ENCODE measurements at regions not wholly inside any gene's neighbourhood (a gene's known extent, or its start where the extent isn't known, plus 50 kb on each side); places are given as distances from the start of the nearest gene placed in this dataset.

- Histone ChIP-seq H2AFZ (ENCODE audit: insufficient read depth, low read length, poor library complexity) (no peak overlapping the region), H3K4me3 (ENCODE audit: low read depth, low read length) (no peak overlapping the region), H3K9me3 (ENCODE audit: insufficient read depth, low read depth, low read length) (no peaks in the 10 kb centered on the region), H3K4me1 (ENCODE audit: control insufficient read depth in 1 of 2, insufficient read depth in 2 of 2, low read length in 2 of 2) (no peaks in the 10 kb centered on the region), H4K12ac (ENCODE audit: low read depth, low read length) (no peak overlapping the region), H3K79me1 (ENCODE audit: low read length) (no peaks in the 10 kb centered on the region), H2AK5ac (ENCODE audit: low read length) (no peak overlapping the region), H3K4ac (ENCODE audit: low read depth, low read length) (no peak overlapping the region), H3K27ac (ENCODE audit: low read depth, low read length) (no peak overlapping the region), H2BK5ac (ENCODE audit: low read depth, low read length, poor library complexity) (no peak overlapping the region), H3K23ac (ENCODE audit: low read length) (no peak overlapping the region), H3K4me2 (ENCODE audit: low read length) (no peak overlapping the region), H3K14ac (ENCODE audit: low read length) (no peak overlapping the region), H2BK12ac (ENCODE audit: low read length) (no peak overlapping the region), H3K36me3 (ENCODE audit: control insufficient read depth in 1 of 2, insufficient read depth in 2 of 2, low read length in 2 of 2) (no peaks in the 10 kb centered on the region), H3K18ac (ENCODE audit: low read length) (no peak overlapping the region), H3K27me3 (ENCODE audit: insufficient read depth, low read length) (no peaks in the 10 kb centered on the region), H3K9ac (ENCODE audit: low read length) (no peak overlapping the region), H4K8ac (ENCODE audit: low read depth, low read length) (no peak overlapping the region), H3K79me2 (ENCODE audit: control insufficient read depth, insufficient read depth, low read length, poor library complexity) (peaks cover 1% of the 10 kb centered on the region), H2BK120ac (ENCODE audit: insufficient read depth, low read length, poor library complexity) (no peak overlapping the region), H4K91ac (ENCODE audit: low read depth, low read length) (no peak overlapping the region)
- no CpG with 5 or more reads among the region's 6 CpGs for WGBS (ENCODE audit: extremely low coverage, insufficient coverage, insufficient read length)
- DNase-seq, result no peak
These were observed 77.9 kb upstream of the FHIP2A start for GRCh38 chr10:114743521-114744231.

DNA sequence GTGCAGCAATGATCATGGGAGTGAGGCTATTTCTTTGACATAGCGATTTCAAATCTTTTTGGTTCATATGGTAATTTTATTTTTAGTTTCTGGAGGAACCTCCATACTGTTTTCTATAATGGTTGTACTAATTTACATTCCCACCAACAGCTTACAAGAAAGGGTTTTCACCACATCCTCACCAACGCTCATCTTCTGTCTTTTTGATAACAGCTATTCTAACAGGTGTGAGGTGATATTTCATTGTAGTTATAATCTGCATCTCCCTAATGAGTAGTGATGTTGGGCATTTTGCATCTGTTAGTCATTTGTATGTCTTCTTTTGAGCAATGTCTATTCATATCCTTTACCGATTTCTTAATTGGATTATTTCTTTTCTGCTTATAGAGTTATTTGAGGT is 75.0 kb upstream of the FHIP2A start:
- no peak overlapping the region for H2BK120ac ChIP-seq (ENCODE audit: insufficient read depth, low read length, poor library complexity)
- H3K23ac ChIP-seq (ENCODE audit: low read length), result no peak overlapping the region
- no peak overlapping the region for H3K14ac ChIP-seq (ENCODE audit: low read length)
- no peaks in the 10 kb centered on the region for H3K9me3 ChIP-seq (ENCODE audit: insufficient read depth, low read depth, low read length)
- H2BK5ac ChIP-seq (ENCODE audit: low read depth, low read length, poor library complexity), result no peak overlapping the region
- H3K18ac ChIP-seq (ENCODE audit: low read length), result no peak overlapping the region
- no peak overlapping the region for H3K4me3 ChIP-seq (ENCODE audit: low read depth, low read length)
- no peak overlapping the region for H3K4me2 ChIP-seq (ENCODE audit: low read length)
- H4K91ac ChIP-seq (ENCODE audit: low read depth, low read length), result no peak overlapping the region
- H2AFZ ChIP-seq (ENCODE audit: insufficient read depth, low read length, poor library complexity), result no peak overlapping the region
- H2BK12ac ChIP-seq (ENCODE audit: low read length), result no peak overlapping the region
- no peak overlapping the region for H3K4ac ChIP-seq (ENCODE audit: low read depth, low read length)
- no peak overlapping the region for H3K9ac ChIP-seq (ENCODE audit: low read length)
- H2AK5ac ChIP-seq (ENCODE audit: low read length), result no peak overlapping the region
- H4K12ac ChIP-seq (ENCODE audit: low read depth, low read length), result no peak overlapping the region
- H3K4me1 ChIP-seq (ENCODE audit: control insufficient read depth in 1 of 2, insufficient read depth in 2 of 2, low read length in 2 of 2), result no peaks in the 10 kb centered on the region
- WGBS (ENCODE audit: extremely low coverage, insufficient coverage, insufficient read length), result no CpG with 5 or more reads among the region's 3 CpGs
- H3K79me2 ChIP-seq (ENCODE audit: control insufficient read depth, insufficient read depth, low read length, poor library complexity), result peaks cover 1% of the 10 kb centered on the region
- H4K8ac ChIP-seq (ENCODE audit: low read depth, low read length), result no peak overlapping the region
- no peaks in the 10 kb centered on the region for H3K27me3 ChIP-seq (ENCODE audit: insufficient read depth, low read length)
- H3K79me1 ChIP-seq (ENCODE audit: low read length), result no peaks in the 10 kb centered on the region
- DNase-seq, result no peak
- no peaks in the 10 kb centered on the region for H3K36me3 ChIP-seq (ENCODE audit: control insufficient read depth in 1 of 2, insufficient read depth in 2 of 2, low read length in 2 of 2)
- H3K27ac ChIP-seq (ENCODE audit: low read depth, low read length), result no peak overlapping the region

GRCh38 chr10:114748241-114748640 is 73.3 kb upstream of the FHIP2A start:
- H3K4me1 ChIP-seq (ENCODE audit: control insufficient read depth in 1 of 2, insufficient read depth in 2 of 2, low read length in 2 of 2), result no peaks in the 10 kb centered on the region
- no peak overlapping the region for H2BK120ac ChIP-seq (ENCODE audit: insufficient read depth, low read length, poor library complexity)
- H3K27ac ChIP-seq (ENCODE audit: low read depth, low read length), result no peak overlapping the region
- H3K79me2 ChIP-seq (ENCODE audit: control insufficient read depth, insufficient read depth, low read length, poor library complexity), result peaks cover 1% of the 10 kb centered on the region
- H3K9ac ChIP-seq (ENCODE audit: low read length), result no peak overlapping the region
- H3K23ac ChIP-seq (ENCODE audit: low read length), result no peak overlapping the region
- no CpG with 5 or more reads among the region's 1 CpG for WGBS (ENCODE audit: extremely low coverage, insufficient coverage, insufficient read length)
- H2AK5ac ChIP-seq (ENCODE audit: low read length), result no peak overlapping the region
- no peak overlapping the region for H3K4me2 ChIP-seq (ENCODE audit: low read length)
- H3K36me3 ChIP-seq (ENCODE audit: control insufficient read depth in 1 of 2, insufficient read depth in 2 of 2, low read length in 2 of 2), result no peaks in the 10 kb centered on the region
- no peak for DNase-seq
- no peak overlapping the region for H4K8ac ChIP-seq (ENCODE audit: low read depth, low read length)
- no peak overlapping the region for H3K14ac ChIP-seq (ENCODE audit: low read length)
- no peaks in the 10 kb centered on the region for H3K27me3 ChIP-seq (ENCODE audit: insufficient read depth, low read length)
- no peak overlapping the region for H4K91ac ChIP-seq (ENCODE audit: low read depth, low read length)
- H2BK12ac ChIP-seq (ENCODE audit: low read length), result no peak overlapping the region
- no peak overlapping the region for H3K18ac ChIP-seq (ENCODE audit: low read length)
- no peaks in the 10 kb centered on the region for H3K9me3 ChIP-seq (ENCODE audit: insufficient read depth, low read depth, low read length)
- H2BK5ac ChIP-seq (ENCODE audit: low read depth, low read length, poor library complexity), result no peak overlapping the region
- H3K4ac ChIP-seq (ENCODE audit: low read depth, low read length), result no peak overlapping the region
- no peak overlapping the region for H3K4me3 ChIP-seq (ENCODE audit: low read depth, low read length)
- no peaks in the 10 kb centered on the region for H3K79me1 ChIP-seq (ENCODE audit: low read length)
- H2AFZ ChIP-seq (ENCODE audit: insufficient read depth, low read length, poor library complexity), result no peak overlapping the region
- no peak overlapping the region for H4K12ac ChIP-seq (ENCODE audit: low read depth, low read length)

DNA sequence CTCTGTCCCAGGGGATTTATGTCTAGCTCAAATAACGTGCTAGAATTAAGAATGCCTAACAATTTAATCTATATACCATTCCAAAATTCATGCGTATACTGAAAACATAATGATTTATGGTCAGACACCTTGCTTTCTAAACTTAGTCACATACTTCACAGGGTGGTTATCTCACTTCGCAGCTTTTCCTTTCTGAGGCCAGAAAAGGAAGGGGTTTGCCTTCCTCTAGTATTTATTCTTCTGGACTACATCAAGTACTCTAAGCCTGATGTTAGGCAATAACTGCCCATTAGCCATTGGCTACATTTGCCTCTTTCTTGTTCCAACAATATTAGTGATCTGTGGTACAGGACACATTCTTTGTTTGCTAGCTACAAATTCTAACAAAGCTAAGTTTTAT is 72.6 kb upstream of the FHIP2A start:
- Histone ChIP-seq H3K4me2 (ENCODE audit: low read length) (no peak overlapping the region), H3K27me3 (ENCODE audit: insufficient read depth, low read length) (no peaks in the 10 kb centered on the region), H3K4me3 (ENCODE audit: low read depth, low read length) (no peak overlapping the region), H3K18ac (ENCODE audit: low read length) (no peak overlapping the region), H4K12ac (ENCODE audit: low read depth, low read length) (no peak overlapping the region), H3K9ac (ENCODE audit: low read length) (no peak overlapping the region), H4K8ac (ENCODE audit: low read depth, low read length) (no peak overlapping the region), H2BK5ac (ENCODE audit: low read depth, low read length, poor library complexity) (no peak overlapping the region), H3K4ac (ENCODE audit: low read depth, low read length) (no peak overlapping the region), H4K91ac (ENCODE audit: low read depth, low read length) (no peak overlapping the region), H3K36me3 (ENCODE audit: control insufficient read depth in 1 of 2, insufficient read depth in 2 of 2, low read length in 2 of 2) (no peaks in the 10 kb centered on the region), H3K9me3 (ENCODE audit: insufficient read depth, low read depth, low read length) (no peaks in the 10 kb centered on the region), H3K27ac (ENCODE audit: low read depth, low read length) (no peak overlapping the region), H3K79me1 (ENCODE audit: low read length) (no peaks in the 10 kb centered on the region), H3K23ac (ENCODE audit: low read length) (no peak overlapping the region), H2BK120ac (ENCODE audit: insufficient read depth, low read length, poor library complexity) (no peak overlapping the region), H2AFZ (ENCODE audit: insufficient read depth, low read length, poor library complexity) (no peak overlapping the region), H2BK12ac (ENCODE audit: low read length) (no peak overlapping the region), H3K79me2 (ENCODE audit: control insufficient read depth, insufficient read depth, low read length, poor library complexity) (peaks cover 1% of the 10 kb centered on the region), H3K4me1 (ENCODE audit: control insufficient read depth in 1 of 2, insufficient read depth in 2 of 2, low read length in 2 of 2) (no peaks in the 10 kb centered on the region), H3K14ac (ENCODE audit: low read length) (no peak overlapping the region), H2AK5ac (ENCODE audit: low read length) (no peak overlapping the region)
- no peak for DNase-seq
- no CpG with 5 or more reads among the region's 3 CpGs for WGBS (ENCODE audit: extremely low coverage, insufficient coverage, insufficient read length)

Measured in trophoblast cell (in vitro differentiated cells and primary cell).